RWPE2 (cell line): ENCODE measurements at regions not wholly inside any gene's neighbourhood (a gene's known extent, or its start where the extent isn't known, plus 50 kb on each side); places are given as distances from the start of the nearest gene placed in this dataset.

Source experiments
- ATAC-seq: fragments of 200-7000 bp; cut with Tn5 transposase; 3 replicates; pipeline ENCODE4 v1.9.1; 2021; ENCODE audit warnings: low read depth
- DNase-seq: peaks from one replicate; pipeline ENCODE4 v3.0.0-alpha.2; 2020; ENCODE audit warnings: low spot score
- H3K27ac ChIP-seq: fragments of 450-650 bp; 2 replicates; pipeline ENCODE4 v1.5.1; 2017; ENCODE audit warnings: mild to moderate bottlenecking; ENCODE audit not compliant: poor library complexity, severe bottlenecking
- H3K27me3 ChIP-seq: fragments of 250-450 bp; sonication (Bioruptor Pico); 2 replicates; pipeline ENCODE4 v1.5.1; 2021; ENCODE audit warnings: mild to moderate bottlenecking, moderate library complexity; ENCODE audit not compliant: insufficient read depth, poor library complexity, severe bottlenecking
- H3K36me3 ChIP-seq: fragments of 250-450 bp; sonication (Bioruptor Pico); 2 replicates; pipeline ENCODE4 v1.5.1; 2020; ENCODE audit warnings: low read depth, mild to moderate bottlenecking, moderate library complexity
- H3K4me1 ChIP-seq: fragments of 250-450 bp; sonication (Bioruptor Pico); 2 replicates; pipeline ENCODE4 v1.5.1; 2021; ENCODE audit warnings: mild to moderate bottlenecking, moderate library complexity; ENCODE audit not compliant: insufficient read depth, poor library complexity, severe bottlenecking
- H3K4me3 ChIP-seq: fragments of 250-450 bp; sonication (Bioruptor Pico); 2 replicates; pipeline ENCODE4 v1.5.1; 2021; ENCODE audit warnings: mild to moderate bottlenecking, moderate library complexity; ENCODE audit not compliant: severe bottlenecking
- H3K9me3 ChIP-seq: fragments of 250-450 bp; sonication (Bioruptor Pico); 2 replicates; pipeline ENCODE4 v1.5.1; 2021; ENCODE audit warnings: mild to moderate bottlenecking, moderate library complexity; ENCODE audit not compliant: severe bottlenecking
- TF ChIP-seq, protein P1 (sequence below): fragments of 450-650 bp; IDR thresholded peaks from one replicate; pipeline ENCODE4 v1.5.1; 2017; ENCODE audit warnings: mild to moderate bottlenecking, moderate library complexity; ENCODE audit not compliant: poor library complexity, severe bottlenecking

DNA sequence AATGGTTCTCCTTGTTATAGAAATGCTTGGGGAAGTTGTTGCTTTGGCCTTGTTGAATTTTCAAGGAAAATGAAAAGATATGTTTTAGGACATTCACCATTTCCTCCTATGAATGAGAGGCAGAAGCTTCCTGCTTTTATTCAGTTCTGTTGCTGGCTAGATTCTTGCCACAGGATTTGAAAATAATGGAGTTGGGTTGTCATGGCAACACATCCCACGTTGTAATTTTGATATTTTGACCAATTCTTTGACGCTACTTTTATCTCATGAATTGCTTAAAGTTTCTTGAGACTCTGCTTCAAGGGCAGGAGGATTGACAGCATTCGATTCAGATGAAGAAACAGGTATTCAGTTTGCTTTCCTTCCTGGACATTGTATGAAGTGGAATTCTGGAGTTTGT is 331.5 kb downstream of the PRDM2 start:
- TF ChIP-seq, protein P1, sequence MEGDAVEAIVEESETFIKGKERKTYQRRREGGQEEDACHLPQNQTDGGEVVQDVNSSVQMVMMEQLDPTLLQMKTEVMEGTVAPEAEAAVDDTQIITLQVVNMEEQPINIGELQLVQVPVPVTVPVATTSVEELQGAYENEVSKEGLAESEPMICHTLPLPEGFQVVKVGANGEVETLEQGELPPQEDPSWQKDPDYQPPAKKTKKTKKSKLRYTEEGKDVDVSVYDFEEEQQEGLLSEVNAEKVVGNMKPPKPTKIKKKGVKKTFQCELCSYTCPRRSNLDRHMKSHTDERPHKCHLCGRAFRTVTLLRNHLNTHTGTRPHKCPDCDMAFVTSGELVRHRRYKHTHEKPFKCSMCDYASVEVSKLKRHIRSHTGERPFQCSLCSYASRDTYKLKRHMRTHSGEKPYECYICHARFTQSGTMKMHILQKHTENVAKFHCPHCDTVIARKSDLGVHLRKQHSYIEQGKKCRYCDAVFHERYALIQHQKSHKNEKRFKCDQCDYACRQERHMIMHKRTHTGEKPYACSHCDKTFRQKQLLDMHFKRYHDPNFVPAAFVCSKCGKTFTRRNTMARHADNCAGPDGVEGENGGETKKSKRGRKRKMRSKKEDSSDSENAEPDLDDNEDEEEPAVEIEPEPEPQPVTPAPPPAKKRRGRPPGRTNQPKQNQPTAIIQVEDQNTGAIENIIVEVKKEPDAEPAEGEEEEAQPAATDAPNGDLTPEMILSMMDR, result no peak
- H3K27ac ChIP-seq, result no peak overlapping the region
- no peak for ATAC-seq
- no peak for DNase-seq
- H3K36me3 ChIP-seq, result no peaks in the 10 kb centered on the region
- no peaks in the 10 kb centered on the region for H3K4me1 ChIP-seq
- H3K9me3 ChIP-seq, result no peaks in the 10 kb centered on the region
- H3K4me3 ChIP-seq, result no peak overlapping the region
- no peaks in the 10 kb centered on the region for H3K27me3 ChIP-seq

DNA sequence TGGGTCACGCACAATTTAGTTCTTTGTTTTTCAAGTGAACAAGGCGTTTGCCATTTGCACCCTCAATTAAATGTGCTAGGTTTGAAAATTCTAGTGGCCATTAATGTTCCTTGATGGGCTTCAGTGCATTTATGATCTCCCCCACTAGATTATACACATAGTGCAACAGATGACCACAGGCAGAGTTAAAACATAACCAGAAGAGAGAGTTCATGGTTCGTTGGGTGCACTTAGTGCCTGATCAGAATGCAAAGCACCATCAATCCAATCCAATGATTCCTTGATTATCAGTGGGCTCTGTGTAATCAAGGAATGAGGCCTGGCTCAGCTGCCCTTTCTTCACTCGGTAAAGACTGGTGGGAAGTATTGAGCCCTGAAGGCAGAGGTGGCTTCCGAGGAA is 334.5 kb downstream of the PRDM2 start:
- no peaks in the 10 kb centered on the region for H3K36me3 ChIP-seq

DNA sequence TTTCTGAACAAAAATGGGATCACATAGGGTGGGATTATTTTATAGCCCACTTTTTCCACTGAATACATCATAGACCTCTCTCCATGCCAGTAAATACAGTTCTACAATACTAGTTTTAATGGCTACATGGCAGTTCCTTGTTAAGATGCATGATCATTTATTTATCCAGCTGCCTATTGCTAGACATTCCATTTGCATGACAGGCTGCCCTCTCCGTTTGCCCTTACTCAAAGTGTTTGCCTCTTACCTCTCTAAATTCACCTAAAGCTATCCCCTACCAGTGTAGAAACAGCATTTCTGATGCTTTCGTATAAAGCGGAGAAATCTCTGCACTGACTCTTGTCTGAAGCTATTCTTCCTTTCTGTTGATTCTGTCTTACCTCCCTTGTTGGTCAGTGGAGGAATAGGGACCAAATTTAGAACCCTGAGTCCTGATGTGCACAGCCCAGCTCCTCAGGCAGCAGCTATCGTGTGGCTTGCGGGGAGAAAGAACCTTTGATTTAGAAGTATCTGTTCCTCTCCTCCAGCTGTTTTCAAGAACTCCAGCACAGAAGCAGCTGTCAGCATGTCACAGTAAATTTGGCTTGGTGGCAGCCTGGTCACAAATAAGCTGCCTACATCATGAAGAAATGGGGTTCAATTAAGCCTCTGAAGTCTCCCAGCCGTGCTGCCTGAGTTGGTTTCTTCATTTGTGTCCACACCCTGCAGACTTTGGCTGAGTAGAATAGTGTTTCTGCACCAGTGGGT is 337.3 kb downstream of the PRDM2 start:
- DNase-seq (no peak), ATAC-seq (peak; percentile 84)
- H3K27ac ChIP-seq, result no peak overlapping the region
- TF ChIP-seq, protein P1, result no peak
- H3K36me3 ChIP-seq, result no peaks in the 10 kb centered on the region
- H3K4me1 ChIP-seq, result peaks cover 13% of the 10 kb centered on the region
- peaks cover 10% of the 10 kb centered on the region for H3K9me3 ChIP-seq
- no peak overlapping the region for H3K4me3 ChIP-seq
- H3K27me3 ChIP-seq, result no peaks in the 10 kb centered on the region

More for the DNA sequence above, 334.5 kb downstream of the PRDM2 start:
- Histone ChIP-seq H3K9me3 (no peaks in the 10 kb centered on the region), H3K4me1 (peaks cover 4% of the 10 kb centered on the region), H3K4me3 (no peak overlapping the region), H3K27me3 (no peaks in the 10 kb centered on the region), H3K27ac (no peak overlapping the region)
- DNase-seq, result no peak
- TF ChIP-seq, protein P1, result no peak
- no peak for ATAC-seq

DNA sequence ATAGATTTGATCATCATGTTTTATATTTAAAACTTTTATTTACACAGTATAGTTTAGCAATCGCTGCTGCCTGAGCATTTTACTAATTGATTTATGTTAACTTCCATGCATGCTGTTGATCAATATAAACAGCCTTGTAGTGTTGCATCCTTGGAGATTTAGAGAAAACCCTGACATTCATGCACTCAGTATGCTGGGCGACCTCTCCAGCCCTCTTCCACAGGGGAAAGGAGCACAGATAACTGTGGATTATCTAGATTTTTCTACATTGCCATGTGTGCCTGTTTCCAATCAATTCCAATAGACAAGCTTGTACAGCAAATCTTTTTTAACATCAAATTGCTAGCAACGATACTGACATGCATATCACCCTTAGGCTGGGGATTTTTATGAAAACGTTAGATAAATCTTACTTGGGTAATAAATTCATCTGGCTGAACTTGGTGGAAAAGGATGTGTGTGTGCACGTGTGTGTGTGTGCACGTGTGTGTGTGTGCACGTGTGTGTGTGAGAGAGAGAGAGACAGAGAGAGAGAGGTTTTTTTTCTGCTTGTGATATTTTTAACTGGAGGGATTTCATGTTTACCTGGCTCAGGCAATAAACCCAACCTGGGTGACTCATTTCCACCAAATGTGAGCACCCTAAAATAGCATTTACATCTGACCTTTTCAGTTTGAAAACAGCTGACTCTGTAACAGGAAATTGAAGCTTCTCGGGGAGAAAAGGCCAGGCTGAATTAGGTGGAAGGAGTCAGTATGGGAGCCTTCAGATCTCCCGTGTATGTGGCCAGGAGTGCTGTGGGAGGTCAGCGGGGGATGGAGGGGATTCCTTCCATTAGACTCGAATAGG is 339.8 kb downstream of the PRDM2 start:
- Histone ChIP-seq H3K27ac (peak overlapping the region; percentile 38), H3K27me3 (no peaks in the 10 kb centered on the region), H3K36me3 (no peaks in the 10 kb centered on the region), H3K4me1 (peaks cover 13% of the 10 kb centered on the region), H3K4me3 (no peak overlapping the region), H3K9me3 (peaks cover 12% of the 10 kb centered on the region)
- ATAC-seq (peak; percentile 81), DNase-seq (no peak)
- TF ChIP-seq, protein P1, result no peak
